ENCODE measurements at regions not wholly inside any gene's neighbourhood (a gene's known extent, or its start where the extent isn't known, plus 50 kb on each side); places are given as distances from the start of the nearest gene placed in this dataset.

GRCh38 chr4:31081366-31081765 is 361.2 kb downstream of the PCDH7 start:
- no peaks in the 10 kb centered on the region for H3K27me3 ChIP-seq (ENCODE audit: control insufficient read depth, insufficient read depth, low read length)
- no peaks in the 10 kb centered on the region for H3K36me3 ChIP-seq (ENCODE audit: control insufficient read depth, insufficient read depth, low read length)
- no peak for DNase-seq (ENCODE audit: low read depth)
- no peak for TF ChIP-seq CTCF (IDR thresholded peaks at IDR 0.05; ENCODE audit: insufficient read depth, low read length, poor library complexity, severe bottlenecking)
- H3K4me3 ChIP-seq (ENCODE audit: low read depth, low read length), result no peak overlapping the region

GRCh38 chr4:31083456-31083855 is 363.3 kb downstream of the PCDH7 start:
- DNase-seq (ENCODE audit: low read depth), result no peak
- no peaks in the 10 kb centered on the region for H3K27me3 ChIP-seq (ENCODE audit: control insufficient read depth, insufficient read depth, low read length)
- TF ChIP-seq CTCF (IDR thresholded peaks at IDR 0.05; ENCODE audit: insufficient read depth, low read length, poor library complexity, severe bottlenecking), result no peak
- no peaks in the 10 kb centered on the region for H3K36me3 ChIP-seq (ENCODE audit: control insufficient read depth, insufficient read depth, low read length)
- no peak overlapping the region for H3K4me3 ChIP-seq (ENCODE audit: low read depth, low read length)

GRCh38 chr4:31084806-31085416 is 364.7 kb downstream of the PCDH7 start:
- Histone ChIP-seq H3K36me3 (ENCODE audit: control insufficient read depth, insufficient read depth, low read length) (no peaks in the 10 kb centered on the region), H3K4me3 (ENCODE audit: low read depth, low read length) (no peak overlapping the region), H3K27me3 (ENCODE audit: control insufficient read depth, insufficient read depth, low read length) (no peaks in the 10 kb centered on the region)
- no peak for DNase-seq (ENCODE audit: low read depth)
- TF ChIP-seq CTCF (IDR thresholded peaks at IDR 0.05; ENCODE audit: insufficient read depth, low read length, poor library complexity, severe bottlenecking), result no peak

- no peaks in the 10 kb centered on the region for H3K27me3 ChIP-seq (ENCODE audit: control insufficient read depth, insufficient read depth, low read length)
- no peak for TF ChIP-seq CTCF (IDR thresholded peaks at IDR 0.05; ENCODE audit: insufficient read depth, low read length, poor library complexity, severe bottlenecking)
- no peak overlapping the region for H3K4me3 ChIP-seq (ENCODE audit: low read depth, low read length)
- no peak for DNase-seq (ENCODE audit: low read depth)
- no peaks in the 10 kb centered on the region for H3K36me3 ChIP-seq (ENCODE audit: control insufficient read depth, insufficient read depth, low read length)
These were observed 365.5 kb downstream of the PCDH7 start for GRCh38 chr4:31085689-31086088.

- H3K36me3 ChIP-seq (ENCODE audit: control insufficient read depth, insufficient read depth, low read length), result no peaks in the 10 kb centered on the region
- no peak overlapping the region for H3K4me3 ChIP-seq (ENCODE audit: low read depth, low read length)
- no peak for DNase-seq (ENCODE audit: low read depth)
- H3K27me3 ChIP-seq (ENCODE audit: control insufficient read depth, insufficient read depth, low read length), result no peaks in the 10 kb centered on the region
- no peak for TF ChIP-seq CTCF (IDR thresholded peaks at IDR 0.05; ENCODE audit: insufficient read depth, low read length, poor library complexity, severe bottlenecking)
These were observed 366.7 kb downstream of the PCDH7 start for GRCh38 chr4:31086756-31087330.

All from kidney epithelial cell (primary cell).